Stimulated activated CD4-positive, alpha-beta T cell treated with anti-CD3 and anti-CD28 coated beads, Interleukin-12 subunit alpha, Interleukin-12 subunit beta, amount 100 ng/mL, for 4 hours (primary cell): ENCODE measurements at regions not wholly inside any gene's neighbourhood (a gene's known extent, or its start where the extent isn't known, plus 50 kb on each side); places are given as distances from the start of the nearest gene placed in this dataset.
"Not testable (repeated sequence)": the region's sequence is repeated elsewhere in the genome, so short reads cannot be mapped to it uniquely, and the experiment has no call there.

Experiments used
- DNase-seq: peaks from one replicate; pipeline ENCODE4 v3.0.0-alpha.2; 2020

DNA sequence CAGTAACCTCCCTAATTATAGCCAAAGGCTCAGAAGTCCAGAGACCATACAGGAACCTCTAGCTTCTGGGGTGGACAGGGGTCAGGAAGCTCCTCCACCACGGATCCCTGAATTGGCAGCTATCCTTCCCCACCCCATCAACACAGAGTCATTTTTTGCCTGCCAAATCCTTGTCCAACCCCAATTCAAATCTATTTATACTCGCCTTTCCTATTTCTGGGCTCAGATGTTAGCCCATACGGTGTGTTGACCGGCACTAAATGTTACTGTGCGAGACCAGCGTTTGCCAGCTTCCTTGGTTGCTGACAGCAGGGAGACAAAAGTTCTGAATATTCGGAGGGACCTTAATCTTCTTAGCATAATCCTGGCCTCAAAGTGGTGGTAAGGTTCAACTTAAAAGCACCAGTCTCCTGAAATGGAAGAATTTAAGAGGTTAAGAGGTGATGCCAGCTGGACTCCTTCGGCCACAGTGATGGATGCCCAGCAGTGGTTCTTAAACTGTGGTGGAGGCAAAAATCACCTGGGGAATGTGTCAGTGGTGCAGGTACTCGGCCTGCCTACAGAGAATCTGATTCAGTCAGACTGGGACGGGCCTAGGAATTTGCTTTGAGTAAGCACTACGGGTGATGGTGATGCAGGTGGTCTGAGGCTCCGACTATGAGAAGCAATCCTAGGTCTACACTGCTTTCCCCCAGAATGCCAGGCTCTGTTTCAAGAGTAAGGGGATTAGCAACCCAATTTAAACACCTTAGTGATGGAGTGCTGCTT, 204.8 kb upstream of the MEF2C start:
- DNase-seq = no peak

DNA sequence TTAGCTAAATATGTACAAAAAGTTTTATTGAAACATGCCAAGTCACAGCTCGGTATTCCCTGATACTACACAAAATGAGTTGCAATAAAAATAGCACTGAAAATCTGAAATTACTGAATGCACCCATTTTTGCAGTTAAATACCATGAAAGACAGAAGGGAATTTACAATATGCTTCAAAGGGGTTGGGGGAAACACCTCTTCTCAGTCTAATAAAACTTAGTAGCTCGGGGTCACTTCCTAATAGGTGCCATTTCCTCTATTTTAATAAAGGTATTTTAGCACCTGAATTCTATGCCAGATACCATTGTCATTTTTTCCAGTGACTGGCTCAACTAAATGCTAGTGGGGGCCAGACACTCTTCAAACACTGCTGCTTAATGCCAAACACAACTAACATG, 204.1 kb upstream of the MEF2C start:
- no peak for DNase-seq

DNA sequence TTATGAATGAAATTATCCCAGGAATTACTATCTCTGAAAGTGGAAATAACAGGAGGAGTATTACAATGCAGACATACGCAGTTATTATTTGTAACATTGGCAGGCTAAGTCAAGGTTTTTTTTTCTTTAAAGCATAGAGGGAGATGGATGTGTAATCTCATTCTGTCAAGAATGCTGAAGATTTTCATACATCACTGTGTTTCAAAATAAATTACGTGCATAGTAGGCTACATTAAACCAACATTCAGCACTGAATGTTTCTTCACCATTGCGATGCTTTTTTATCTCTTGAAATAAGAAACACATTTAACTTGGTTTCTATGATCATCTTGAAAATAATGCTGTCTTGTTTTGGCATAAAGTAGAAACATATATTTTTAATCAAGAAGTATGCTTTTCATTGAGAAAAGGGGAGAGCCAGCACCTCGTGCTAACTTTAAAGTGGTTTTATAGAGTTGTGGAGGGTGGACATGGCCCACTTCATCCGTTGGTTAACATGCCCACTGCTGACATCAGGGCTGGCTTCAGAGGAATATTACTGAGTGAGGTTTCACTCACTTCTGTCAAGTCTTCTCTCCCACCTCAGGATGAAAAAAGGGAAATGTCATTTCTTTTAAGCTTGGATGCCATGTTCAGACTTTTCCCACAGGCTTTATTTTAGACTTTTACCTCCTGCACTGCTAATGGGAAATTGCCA, 203.6 kb upstream of the MEF2C start:
- DNase-seq = no peak

DNA sequence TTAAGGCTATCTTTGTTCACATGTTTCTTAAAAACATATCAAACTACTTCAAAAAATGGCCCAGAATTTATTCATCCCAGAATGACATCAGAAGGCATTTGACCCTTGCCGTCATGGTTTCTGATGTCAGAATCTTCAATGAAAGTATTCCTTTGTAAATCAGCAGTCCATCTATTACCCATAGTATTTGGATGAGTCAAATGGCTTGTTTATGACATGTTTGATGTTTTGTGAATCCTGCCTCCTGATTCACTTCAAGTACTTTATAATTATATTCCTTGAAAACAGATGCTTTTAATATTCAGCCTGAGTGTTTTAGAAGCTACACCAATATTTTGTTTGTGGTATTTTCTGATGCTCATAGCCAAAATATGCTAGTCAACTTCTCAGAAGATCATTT, 200.8 kb upstream of the MEF2C start:
- no peak for DNase-seq

DNA sequence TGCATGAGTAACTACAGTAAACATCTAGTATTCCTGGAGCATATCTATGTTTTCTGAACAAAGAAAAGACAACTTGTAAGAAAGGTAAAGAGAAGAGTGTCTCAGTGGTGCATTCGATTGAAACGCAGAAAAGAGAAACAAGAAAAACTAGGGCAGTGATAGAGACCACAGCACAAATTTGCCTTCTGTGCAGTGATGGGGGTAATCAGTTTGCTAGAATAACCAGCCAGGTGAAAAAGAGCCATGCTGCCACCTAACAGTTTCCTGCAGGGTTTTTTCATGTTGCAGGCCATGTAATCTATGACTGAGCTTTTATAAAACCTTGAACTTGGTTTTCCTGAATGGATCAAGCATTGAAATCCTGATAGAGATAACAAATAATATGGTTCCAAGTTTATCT, 198.4 kb upstream of the MEF2C start:
- no peak for DNase-seq

DNA sequence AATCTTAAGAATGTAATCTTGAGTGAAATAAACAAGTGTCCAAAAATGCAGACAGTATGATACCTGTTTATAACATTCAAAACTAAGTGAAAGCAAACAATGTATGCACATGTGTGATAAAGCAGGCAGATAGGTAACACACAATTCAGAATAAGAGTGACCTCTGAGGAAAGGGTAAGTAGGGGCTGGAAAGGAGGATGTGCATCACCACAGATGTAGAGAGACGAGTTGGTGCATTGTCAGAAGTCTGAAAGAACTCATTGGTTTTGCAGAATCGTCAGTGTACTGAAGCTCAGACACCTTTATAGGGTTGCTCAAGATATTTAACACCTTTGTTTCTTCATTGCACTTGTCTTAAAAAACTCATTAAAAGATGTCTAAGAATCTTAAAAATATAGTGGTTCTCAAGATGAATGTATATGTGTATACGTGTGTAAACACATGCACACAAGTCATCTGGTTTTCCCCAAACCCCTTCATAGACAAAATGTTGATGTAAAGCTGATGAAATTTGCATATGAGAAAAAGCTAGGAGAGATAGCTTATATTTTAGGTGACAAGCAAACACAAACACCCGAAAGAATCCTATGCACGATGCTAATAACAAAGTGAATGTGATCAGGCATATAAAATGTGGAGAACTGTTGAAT, 197.6 kb upstream of the MEF2C start:
- no peak for DNase-seq

DNA sequence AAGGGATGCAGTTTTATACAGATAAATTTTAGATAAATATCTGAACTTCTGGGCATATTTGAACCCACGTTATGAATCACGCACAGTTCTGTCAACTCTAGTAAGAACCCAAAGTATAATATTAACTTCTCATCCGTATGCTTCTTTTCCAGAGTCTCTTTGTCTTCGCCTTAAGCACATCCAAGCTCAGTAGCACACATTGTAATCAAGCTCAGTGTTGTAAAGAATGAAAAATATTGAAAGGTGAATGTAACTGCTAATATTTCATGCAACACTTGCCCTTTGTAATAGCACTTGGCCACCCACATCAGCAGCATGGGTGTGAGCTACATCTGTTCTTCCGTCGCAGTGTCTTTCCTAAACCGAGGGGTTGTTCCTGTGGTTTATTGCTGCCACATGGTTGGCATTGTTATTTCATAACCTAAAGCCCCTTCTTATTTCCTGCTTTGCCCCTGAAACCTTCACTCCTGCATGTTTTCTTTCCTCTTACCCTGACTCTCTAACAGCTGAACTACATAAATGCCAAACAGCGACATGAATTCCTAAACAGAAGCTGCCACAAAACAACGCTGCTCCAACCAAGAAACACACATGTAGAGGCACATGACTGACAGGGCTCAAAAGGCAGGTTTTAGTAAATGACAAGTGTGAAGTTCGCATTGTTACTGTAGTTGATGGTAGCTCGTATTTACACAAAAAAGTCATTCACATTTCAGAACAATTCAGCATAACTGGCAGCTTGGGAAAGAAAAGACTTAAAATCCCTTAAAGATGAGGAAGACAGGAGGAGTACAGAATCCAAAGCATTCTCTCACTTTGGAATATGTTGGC, 190.1 kb upstream of the MEF2C start:
- DNase-seq = no peak

DNA sequence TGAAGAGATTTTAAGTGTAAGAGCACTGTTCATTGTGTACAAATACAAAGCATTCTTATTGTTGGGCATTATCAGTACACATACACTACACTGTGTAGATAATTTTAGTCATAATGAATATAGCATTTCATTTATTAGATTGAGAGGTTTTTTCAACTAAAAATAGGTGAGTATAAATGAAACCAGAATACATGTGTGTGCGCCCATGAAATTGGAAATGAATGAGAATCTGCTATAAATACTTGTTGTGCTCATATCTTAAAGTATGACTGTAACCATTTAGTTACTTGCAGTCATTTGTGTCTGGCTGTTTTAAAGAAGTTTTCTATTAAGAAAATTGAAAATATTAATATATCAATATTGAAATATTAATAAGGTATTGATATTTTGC, 189.0 kb upstream of the MEF2C start:
- DNase-seq = no peak

DNA sequence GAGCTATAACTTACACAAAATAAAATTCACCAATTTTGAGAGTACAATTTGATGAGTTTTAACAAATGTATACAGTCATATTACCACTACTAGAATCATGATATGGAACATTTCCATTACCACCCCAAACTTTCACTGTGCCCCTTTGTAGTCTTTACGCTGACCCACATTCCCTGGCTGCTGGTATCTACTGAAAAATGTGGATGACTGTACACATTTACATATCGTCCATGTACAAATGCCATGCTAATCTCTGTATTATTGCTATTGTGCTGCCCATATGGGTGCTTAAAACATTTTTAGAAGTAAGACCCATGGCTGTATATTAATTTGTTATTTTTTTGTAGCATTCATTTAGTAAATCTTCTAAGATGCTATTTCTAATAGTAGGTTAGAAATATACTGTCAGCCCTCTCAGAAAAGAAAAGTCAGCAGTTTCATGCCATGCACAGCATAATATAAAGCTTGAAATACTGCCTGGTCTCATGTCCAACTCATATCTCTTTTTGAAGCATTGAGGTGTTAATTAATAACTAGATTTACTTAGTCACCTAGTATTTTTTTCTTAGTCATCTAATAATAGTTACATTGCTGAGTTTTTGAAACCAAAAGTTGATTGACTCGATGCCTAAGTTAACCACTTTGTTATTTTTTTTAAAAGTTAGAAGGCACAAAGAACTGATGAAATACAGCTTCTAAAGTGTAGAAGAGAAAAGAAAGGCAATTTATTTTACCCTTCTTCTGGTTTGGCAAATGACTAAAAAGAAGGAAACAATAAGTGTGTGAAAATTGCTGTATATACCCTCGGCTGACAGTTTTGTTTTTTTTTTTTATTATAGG, 188.3 kb upstream of the MEF2C start:
- no peak for DNase-seq

DNA sequence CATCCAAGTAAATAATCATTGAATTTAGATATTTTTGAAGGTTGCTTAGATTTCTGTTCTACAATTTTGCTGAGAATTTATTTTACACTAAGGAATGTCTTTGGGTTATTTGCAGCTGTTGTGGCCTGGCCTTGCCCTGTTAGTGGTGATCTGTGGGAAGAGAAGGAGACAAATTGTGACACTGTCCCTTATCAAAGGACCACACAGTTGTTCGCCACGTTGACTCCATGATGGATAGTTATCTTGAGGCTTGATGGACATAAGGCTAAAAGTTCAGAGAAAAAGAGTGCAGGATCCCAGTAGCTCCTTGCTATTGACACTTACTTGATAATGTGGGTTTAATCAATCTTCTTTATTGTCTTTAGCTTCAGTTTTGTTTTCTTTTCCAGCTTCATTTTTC, 186.6 kb upstream of the MEF2C start:
- DNase-seq = no peak

DNA sequence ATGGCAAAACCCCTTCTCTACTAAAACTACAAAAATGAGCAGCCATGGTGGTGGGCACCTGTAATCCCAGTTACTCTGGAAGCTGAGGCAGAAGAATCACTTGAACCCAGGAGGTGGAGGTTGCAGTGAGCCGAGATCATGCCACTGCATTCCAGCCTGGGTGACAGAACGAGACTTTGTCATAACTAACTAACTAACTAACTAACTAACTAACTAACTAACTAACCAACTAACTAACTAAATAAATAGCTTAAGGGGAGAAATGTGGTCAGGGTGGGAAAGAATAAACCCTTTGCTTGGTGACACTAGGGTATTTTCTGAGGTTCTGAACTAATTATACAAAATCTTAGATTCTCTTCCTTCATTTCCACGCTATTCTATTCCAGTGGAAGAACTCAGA, 184.4 kb upstream of the MEF2C start:
- no peak for DNase-seq

DNA sequence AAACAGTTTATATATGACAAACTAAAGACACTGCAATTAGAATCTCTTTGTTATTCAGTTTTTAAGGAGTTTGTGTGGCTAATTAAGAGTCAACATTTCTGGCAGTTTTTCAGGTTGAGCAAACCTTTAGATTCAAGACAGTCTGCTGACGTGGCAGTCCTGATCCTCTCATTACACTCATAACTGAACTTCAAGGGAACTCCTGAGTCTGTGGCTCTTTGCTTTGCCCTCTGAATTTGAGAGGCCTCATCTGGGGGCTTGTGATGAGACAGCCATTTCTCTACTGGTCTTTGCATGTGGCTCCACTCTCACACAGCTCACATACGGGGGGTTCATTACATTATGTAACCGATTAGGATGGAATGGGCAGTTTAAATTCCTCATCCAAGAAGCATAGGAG, 182.9 kb upstream of the MEF2C start:
- no peak for DNase-seq

DNA sequence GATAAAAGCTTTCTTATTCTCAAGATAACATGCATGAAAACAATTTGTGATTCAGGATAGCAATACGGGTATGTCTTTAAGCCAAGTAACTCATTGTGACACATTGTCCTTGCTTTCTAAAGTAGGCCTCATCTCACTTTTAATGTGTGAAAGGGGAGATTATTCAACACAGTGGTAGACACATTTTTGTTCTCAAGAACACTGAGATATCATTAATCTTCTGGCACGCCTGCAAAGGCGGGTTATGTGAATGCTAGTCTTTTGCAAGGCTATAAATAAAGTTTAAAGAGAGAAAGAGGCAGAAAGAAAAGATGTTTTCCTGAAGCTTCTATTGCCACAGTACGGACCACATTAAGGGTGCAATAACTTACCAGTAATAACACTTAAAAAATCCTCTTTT, 181.8 kb upstream of the MEF2C start:
- DNase-seq = no peak

DNA sequence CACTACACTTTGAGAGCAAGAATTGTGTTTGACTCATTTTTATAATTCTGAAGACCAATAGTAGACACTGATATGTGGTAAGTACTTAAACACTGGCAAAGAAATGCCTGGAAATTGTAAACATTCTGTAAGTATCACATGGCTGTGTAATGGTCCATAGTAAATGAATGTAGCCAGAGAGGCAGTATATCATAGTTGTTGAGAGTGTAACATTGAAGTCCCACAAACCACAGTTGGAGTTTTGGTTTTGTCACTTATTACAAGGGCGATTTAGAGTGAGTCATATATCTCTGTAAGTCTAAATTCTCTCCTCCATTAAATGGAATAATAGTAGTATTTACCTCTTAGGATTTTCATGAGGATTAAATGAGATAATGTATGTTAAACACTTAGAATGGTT, 181.1 kb upstream of the MEF2C start:
- no peak for DNase-seq

DNA sequence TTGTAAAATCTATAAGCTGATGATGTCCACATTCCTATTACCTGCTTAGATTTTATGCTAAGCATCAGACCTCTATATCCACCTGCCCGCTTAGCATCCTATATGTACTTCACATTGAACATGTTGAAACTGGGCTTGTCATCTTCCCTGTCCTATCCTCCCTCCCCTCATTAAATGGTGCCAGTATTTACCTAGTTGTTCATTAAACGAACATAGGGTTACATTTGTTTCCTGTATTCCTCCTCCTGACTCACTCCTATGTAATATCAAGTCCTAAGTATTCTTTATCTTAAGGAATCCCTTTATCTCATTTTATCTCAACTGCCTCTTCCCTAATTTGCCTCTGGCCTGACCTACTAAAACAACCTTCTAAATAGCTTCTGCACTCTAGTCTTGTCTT, 177.8 kb upstream of the MEF2C start:
- no peak for DNase-seq

DNA sequence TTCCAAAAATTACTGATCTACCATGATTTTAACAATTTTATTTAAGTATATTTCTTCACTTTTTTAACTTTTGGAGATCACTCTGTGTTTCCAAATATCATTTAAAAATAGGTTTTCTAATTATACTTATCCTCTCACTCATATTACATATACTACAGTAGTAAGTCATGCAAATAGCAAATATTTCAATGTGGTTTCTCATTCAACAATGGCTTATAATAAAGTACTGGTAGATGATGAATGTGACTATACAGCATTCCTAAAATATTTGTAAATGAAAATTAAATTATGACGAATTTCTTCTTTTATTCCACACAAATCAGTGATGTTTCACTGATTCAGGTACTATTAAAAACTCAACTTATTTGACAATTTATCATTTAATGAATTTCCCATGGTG, 176.3 kb upstream of the MEF2C start:
- DNase-seq = no peak

DNA sequence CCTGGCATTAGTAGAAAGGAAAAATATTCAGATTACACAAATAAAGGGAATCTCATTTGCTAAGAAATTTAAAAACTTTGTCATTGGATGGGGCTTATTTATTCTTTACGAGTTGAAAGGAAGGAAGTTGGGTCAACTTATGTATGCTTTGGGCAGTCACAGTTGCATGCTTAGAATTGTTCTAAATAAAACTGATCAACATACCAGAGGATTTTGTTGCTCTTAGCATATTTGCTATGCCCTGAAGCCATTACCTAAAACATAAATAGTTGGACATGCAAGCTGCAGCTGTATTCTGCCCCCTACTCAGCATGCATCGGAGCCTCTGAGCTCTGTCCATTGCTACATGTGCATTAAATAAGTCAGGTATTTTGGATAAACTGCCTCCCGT, 172.7 kb upstream of the MEF2C start:
- DNase-seq = no peak

DNA sequence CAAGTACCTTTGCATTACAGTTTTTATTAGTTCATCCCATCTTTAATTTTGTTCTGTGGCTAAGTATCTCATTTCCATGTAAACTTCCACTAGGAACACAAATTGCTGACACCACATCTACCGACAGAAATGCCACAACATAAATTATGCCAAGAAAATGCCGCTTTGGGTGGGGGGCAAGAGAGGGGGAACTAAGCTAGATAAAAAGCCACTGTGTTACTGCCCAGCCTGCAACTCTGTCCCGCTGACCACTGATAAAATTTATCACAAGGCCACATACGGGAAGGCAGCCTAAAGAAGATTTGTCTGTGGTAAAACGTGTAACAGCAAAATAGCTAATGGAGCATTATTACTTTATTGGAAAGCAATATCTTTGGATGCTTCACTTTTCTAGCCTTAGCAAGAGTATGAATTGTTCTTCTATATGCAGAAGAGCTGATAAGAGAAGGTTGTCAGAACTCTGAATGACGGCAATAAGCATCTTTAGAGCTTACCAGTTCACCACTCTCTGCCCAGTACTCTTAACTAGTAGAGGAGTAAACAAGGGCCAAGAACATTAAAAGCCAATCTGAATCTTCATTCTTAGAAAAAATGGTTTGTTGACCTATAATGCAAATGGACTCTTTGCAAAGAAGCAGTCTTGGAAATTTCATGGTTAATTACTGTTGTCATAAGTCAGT, 172.2 kb upstream of the MEF2C start:
- no peak for DNase-seq

DNA sequence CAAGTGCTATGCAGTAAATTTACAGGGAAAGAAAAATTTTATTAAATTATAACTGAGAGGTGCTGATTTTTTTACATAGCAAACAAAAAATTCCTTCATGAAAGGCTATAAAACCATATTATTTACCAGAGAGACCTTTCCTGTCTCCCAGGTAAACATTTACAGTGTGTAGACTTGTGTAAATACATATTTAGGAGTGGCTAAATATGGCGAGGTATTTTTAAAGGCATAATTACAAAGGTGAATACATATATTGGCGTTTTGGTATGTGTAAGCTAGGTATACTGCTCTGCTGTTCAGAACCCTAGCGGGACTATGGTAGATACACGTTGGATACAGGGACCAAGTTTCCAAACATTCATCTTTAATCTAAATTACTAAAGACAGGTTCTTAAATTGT, 170.6 kb upstream of the MEF2C start:
- no peak for DNase-seq

DNA sequence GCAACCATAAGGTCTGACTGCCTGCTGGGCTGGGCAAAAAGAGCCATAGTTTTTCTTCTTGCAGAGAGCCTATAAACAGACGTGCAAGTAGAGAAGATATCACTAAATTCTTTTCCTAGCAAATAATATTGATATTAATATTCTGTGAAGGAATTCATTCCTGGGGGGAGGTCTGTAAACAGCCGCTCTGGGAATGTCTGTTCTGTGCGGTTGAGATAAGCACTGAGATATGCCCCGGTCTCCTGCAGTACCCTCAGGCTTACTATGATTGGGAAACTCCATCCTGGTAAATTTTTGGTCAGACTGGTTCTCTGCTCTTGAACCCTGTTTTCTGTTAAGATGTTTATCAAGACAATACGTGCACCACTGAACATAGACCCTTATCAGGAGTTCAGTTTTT, 167.1 kb upstream of the MEF2C start:
- not testable (repeated sequence) for DNase-seq

DNA sequence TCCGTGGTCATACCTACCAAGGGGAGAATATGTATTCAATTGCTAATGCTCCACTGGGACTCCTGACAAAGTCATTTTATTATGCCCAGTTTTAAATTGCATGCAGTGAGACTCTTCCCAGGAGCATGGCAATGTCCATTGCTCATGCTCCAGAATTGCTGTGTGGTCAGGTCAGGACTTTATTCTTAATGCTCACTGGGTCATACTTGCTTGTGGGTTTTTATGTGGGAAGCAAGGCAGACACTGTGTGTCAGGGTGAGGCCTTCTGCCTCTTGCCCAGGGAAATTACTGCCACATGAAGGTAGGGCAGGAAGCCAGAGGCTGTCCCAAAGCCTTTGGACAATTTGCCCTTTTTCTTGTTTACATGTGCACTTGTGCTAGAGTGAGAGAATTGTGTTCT, 164.6 kb upstream of the MEF2C start:
- no peak for DNase-seq

DNA sequence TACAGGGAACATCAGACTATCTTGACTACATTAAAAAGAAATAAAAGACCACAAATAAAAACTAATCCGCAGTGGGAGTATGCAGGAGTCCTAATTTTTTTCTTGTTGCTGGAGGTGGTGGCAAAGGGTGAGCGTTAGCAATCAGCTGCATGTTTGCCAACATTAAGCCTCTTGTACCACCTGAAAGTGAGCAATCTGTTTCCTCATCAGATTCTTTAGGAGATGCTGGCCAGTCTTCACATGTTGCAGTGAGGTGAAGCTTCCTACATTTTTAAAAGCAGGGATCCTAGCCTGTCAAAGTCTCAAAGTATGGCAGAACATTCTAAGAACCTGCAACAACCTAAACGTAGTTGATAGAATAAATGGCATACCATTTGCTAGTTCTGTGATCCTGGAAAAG, 162.2 kb upstream of the MEF2C start:
- DNase-seq = no peak
